ENCODE measurements at regions not wholly inside any gene's neighbourhood (a gene's known extent, or its start where the extent isn't known, plus 50 kb on each side); places are given as distances from the start of the nearest gene placed in this dataset.

DNA sequence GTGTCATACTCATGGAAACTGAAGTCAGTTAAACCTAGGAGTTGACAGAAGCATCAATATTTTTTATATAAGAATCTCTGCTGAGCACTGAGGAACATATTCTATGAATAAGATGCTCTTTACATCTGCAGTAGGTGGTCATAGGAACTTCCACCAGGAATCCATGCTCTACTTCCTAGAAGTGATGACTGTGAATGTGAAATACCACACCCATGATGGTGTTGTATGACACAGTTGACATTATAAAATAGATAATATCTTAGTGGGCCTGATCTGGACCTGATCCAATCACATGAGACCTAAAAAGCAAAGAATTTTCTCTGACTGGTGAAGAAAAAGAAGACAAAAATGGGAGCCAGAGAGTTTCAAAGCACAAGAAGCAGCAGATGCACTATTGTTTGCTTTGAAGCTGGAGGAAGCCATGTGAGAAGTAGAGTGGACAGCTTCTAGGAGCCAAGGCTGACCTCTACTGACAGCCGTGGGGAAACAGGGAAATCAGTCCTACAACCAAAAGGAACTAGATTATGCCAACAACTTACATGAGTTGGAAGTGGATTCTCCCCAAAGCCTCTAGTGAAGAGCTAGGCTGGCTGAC, 68.6 kb upstream of the HS3ST1 start (continued):
- no peak for TF ChIP-seq ZBTB33 (IDR thresholded peaks at IDR 0.05)
- no peak for TF ChIP-seq FOXA1 (IDR thresholded peaks at IDR 0.05)

- Histone ChIP-seq H3K9me3 (ENCODE audit: control insufficient read depth in 4 of 4, low read length in 3 of 4) (peaks cover 0 to 3% (median 2%) of the 10 kb centered on the region in 4 donors), H3K36me3 (ENCODE audit: control insufficient read depth in 4 of 4, insufficient read depth in 3 of 4, low read depth in 1 of 4, low read length in 3 of 4) (no peaks in the 10 kb centered on the region), H3K27me3 (ENCODE audit: control insufficient read depth in 4 of 4, insufficient read depth in 4 of 4, low read length in 3 of 4) (no peaks in the 10 kb centered on the region), H3K9ac (ENCODE audit: low read depth in 1 of 2, low read length in 2 of 2) (no peak overlapping the region), H3K4me3 (ENCODE audit: low read depth in 1 of 3, low read length in 3 of 3) (no peak overlapping the region), H3K4me1 (ENCODE audit: control insufficient read depth in 4 of 4, insufficient read depth in 4 of 4, low read length in 3 of 4) (no peaks in the 10 kb centered on the region), H3K27ac (ENCODE audit: low read depth in 1 of 2, low read length in 2 of 2) (no peak overlapping the region)
- WGBS, result 80% methylated on average over 7 of the region's 7 CpGs
- DNase-seq (ENCODE audit: low spot score), result no peak
- TF ChIP-seq, protein P1, sequence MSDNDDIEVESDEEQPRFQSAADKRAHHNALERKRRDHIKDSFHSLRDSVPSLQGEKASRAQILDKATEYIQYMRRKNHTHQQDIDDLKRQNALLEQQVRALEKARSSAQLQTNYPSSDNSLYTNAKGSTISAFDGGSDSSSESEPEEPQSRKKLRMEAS (IDR thresholded peaks at IDR 0.05), result no peak
- no peak for TF ChIP-seq HNF4G (IDR thresholded peaks at IDR 0.05)
- no peak for TF ChIP-seq SP1 (IDR thresholded peaks at IDR 0.05)
- TF ChIP-seq FOXA1 (IDR thresholded peaks at IDR 0.05), result no peak
- no peak for TF ChIP-seq FOXA2 (IDR thresholded peaks at IDR 0.05)
- TF ChIP-seq, protein P2, sequence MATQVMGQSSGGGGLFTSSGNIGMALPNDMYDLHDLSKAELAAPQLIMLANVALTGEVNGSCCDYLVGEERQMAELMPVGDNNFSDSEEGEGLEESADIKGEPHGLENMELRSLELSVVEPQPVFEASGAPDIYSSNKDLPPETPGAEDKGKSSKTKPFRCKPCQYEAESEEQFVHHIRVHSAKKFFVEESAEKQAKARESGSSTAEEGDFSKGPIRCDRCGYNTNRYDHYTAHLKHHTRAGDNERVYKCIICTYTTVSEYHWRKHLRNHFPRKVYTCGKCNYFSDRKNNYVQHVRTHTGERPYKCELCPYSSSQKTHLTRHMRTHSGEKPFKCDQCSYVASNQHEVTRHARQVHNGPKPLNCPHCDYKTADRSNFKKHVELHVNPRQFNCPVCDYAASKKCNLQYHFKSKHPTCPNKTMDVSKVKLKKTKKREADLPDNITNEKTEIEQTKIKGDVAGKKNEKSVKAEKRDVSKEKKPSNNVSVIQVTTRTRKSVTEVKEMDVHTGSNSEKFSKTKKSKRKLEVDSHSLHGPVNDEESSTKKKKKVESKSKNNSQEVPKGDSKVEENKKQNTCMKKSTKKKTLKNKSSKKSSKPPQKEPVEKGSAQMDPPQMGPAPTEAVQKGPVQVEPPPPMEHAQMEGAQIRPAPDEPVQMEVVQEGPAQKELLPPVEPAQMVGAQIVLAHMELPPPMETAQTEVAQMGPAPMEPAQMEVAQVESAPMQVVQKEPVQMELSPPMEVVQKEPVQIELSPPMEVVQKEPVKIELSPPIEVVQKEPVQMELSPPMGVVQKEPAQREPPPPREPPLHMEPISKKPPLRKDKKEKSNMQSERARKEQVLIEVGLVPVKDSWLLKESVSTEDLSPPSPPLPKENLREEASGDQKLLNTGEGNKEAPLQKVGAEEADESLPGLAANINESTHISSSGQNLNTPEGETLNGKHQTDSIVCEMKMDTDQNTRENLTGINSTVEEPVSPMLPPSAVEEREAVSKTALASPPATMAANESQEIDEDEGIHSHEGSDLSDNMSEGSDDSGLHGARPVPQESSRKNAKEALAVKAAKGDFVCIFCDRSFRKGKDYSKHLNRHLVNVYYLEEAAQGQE (IDR thresholded peaks at IDR 0.05), result no peak
- no peak for TF ChIP-seq HNF4A (conservative IDR thresholded peaks at IDR 0.05)
- no peak for TF ChIP-seq RAD21 (IDR thresholded peaks at IDR 0.05)
- TF ChIP-seq TAF1 (conservative IDR thresholded peaks at IDR 0.05), result no peak
- TF ChIP-seq ZBTB33 (IDR thresholded peaks at IDR 0.05), result no peak
- no peak for TF ChIP-seq GABPA (IDR thresholded peaks at IDR 0.05 in 1 of 2, conservative IDR thresholded peaks at IDR 0.05 in 1 of 2)
- TF ChIP-seq RXRA (IDR thresholded peaks at IDR 0.05), result no peak
- TF ChIP-seq ATF3 (IDR thresholded peaks at IDR 0.05), result no peak
These were observed 67.7 kb upstream of the HS3ST1 start for GRCh38 chr4:11496351-11496829.
